Neural cell (in vitro differentiated cells): ENCODE measurements at regions not wholly inside any gene's neighbourhood (a gene's known extent, or its start where the extent isn't known, plus 50 kb on each side); places are given as distances from the start of the nearest gene placed in this dataset.

Experiments
- CTCF ChIP-seq: fragments of 450-650 bp; IDR thresholded peaks from 2 replicates; pipeline ENCODE4 v1.5.1; 2014; ENCODE audit warnings: antibody characterized with exemption, mild to moderate bottlenecking, moderate library complexity; ENCODE audit not compliant: poor library complexity, severe bottlenecking
- EZH2 ChIP-seq: fragments of 200-600, 300-800 bp; shearing (Covaris generic), sonication (generic); IDR thresholded peaks from 2 replicates; pipeline ENCODE4 v1.6.1; 2014; ENCODE audit warnings: antibody characterized with exemption, low read length, borderline replicate concordance, mild to moderate bottlenecking; ENCODE audit not compliant: insufficient read depth, poor library complexity, severe bottlenecking
- POLR2AphosphoS5 ChIP-seq: IDR thresholded peaks from 2 replicates; pipeline ENCODE4 v1.6.1; 2012
- REST ChIP-seq: IDR thresholded peaks from 2 replicates; pipeline ENCODE4 v1.6.1; 2012; ENCODE audit warnings: borderline replicate concordance
- TAF1 ChIP-seq: IDR thresholded peaks from 2 replicates; pipeline ENCODE4 v1.6.1; 2012; ENCODE audit warnings: low read depth

GRCh38 chrX:42900947-42901346 is 123.0 kb upstream of the PPP1R2C start:
- TF ChIP-seq EZH2 (no peak), POLR2AphosphoS5 (no peak), CTCF (no peak), TAF1 (no peak), REST (no peak)
